Activated naive CD4-positive, alpha-beta T cell (primary cell): ENCODE measurements at regions not wholly inside any gene's neighbourhood (a gene's known extent, or its start where the extent isn't known, plus 50 kb on each side); places are given as distances from the start of the nearest gene placed in this dataset.
"Not testable (repeated sequence)": the region's sequence is repeated elsewhere in the genome, so short reads cannot be mapped to it uniquely, and the experiment has no call there.

Experiments
- DNase-seq, 4 experiments: peaks; one replicate each; lab custom pipeline; 2025; lab: John Stamatoyannopoulos, UW

- not testable (repeated sequence) for DNase-seq
These were observed 145.8 kb downstream of the MYCN start for GRCh38 chr2:16086136-16086535.

GRCh38 chr2:16085073-16085472, 144.7 kb downstream of the MYCN start:
- no peak for DNase-seq

GRCh38 chr2:16084274-16084673, 143.9 kb downstream of the MYCN start:
- DNase-seq = no peak

- no peak for DNase-seq
These were observed 141.9 kb downstream of the MYCN start for GRCh38 chr2:16082276-16082675.

- no peak for DNase-seq
These were observed 141.2 kb downstream of the MYCN start for GRCh38 chr2:16081316-16082200.

GRCh38 chr2:16080516-16080915, 140.2 kb downstream of the MYCN start:
- no peak for DNase-seq

GRCh38 chr2:16080071-16080470, 139.7 kb downstream of the MYCN start:
- DNase-seq = no peak

GRCh38 chr2:16079637-16080036, 139.3 kb downstream of the MYCN start:
- DNase-seq = no peak

GRCh38 chr2:16077601-16078000, 137.3 kb downstream of the MYCN start:
- no peak for DNase-seq

GRCh38 chr2:16076911-16077310, 136.6 kb downstream of the MYCN start:
- DNase-seq = no peak

- no peak for DNase-seq
These were observed 135.0 kb downstream of the MYCN start for GRCh38 chr2:16075045-16076012.

- DNase-seq = no peak
These were observed 133.6 kb downstream of the MYCN start for GRCh38 chr2:16073921-16074425.

GRCh38 chr2:16073471-16073870, 133.1 kb downstream of the MYCN start:
- DNase-seq = no peak

- DNase-seq = no peak
These were observed 132.4 kb downstream of the MYCN start for GRCh38 chr2:16072638-16073290.

- DNase-seq = no peak
These were observed 131.7 kb downstream of the MYCN start for GRCh38 chr2:16071865-16072637.

GRCh38 chr2:16071039-16071864, 130.9 kb downstream of the MYCN start:
- no peak for DNase-seq

- DNase-seq = no peak
These were observed 130.3 kb downstream of the MYCN start for GRCh38 chr2:16070648-16070971.

GRCh38 chr2:16069933-16070647, 129.7 kb downstream of the MYCN start:
- no peak for DNase-seq

GRCh38 chr2:16069663-16069932, 129.2 kb downstream of the MYCN start:
- no peak for DNase-seq

- no peak for DNase-seq
These were observed 128.2 kb downstream of the MYCN start for GRCh38 chr2:16068552-16068940.
